ENCODE measurements at regions not wholly inside any gene's neighbourhood (a gene's known extent, or its start where the extent isn't known, plus 50 kb on each side); places are given as distances from the start of the nearest gene placed in this dataset.

DNA sequence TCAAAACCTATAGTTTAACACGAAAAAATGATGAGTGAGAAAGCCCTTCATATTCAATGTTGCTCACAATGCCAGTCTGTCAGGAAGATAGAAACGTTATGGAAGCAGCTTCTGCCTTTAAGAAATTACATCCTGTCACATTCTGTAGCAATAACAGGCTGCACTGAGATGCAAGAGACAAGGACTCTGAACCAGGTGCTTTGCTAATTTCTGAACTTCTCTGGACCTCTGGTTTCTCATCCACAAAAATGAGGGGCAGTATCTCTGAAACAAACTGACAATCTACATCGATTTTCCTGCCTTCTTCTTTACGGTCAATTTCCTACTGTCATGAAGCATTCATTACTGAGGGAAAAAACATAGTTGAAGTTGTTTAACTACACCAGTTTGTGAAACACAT is 234.0 kb downstream of the SNX13 start:
- Histone ChIP-seq H3K9me2 (ENCODE audit: insufficient read depth, low read length) (no peaks in the 10 kb centered on the region), H3K4me2 (ENCODE audit: low read length) (no peak overlapping the region), H3K36me3 (ENCODE audit: insufficient read depth, low read length) (no peaks in the 10 kb centered on the region), H3K4me3 (ENCODE audit: low read length) (no peak overlapping the region), H3K9ac (ENCODE audit: low read length) (no peak overlapping the region), H2AFZ (ENCODE audit: low read depth, low read length) (no peak overlapping the region), H3K9me3 (ENCODE audit: low read length) (no peaks in the 10 kb centered on the region), H3K79me2 (replicated peaks; ENCODE audit: insufficient read depth, low read length) (no peaks in the 10 kb centered on the region), H3K27me3 (ENCODE audit: insufficient read depth, low read depth, low read length) (no peaks in the 10 kb centered on the region), H4K20me1 (ENCODE audit: insufficient read depth) (no peaks in the 10 kb centered on the region), H3K27ac (ENCODE audit: low read length) (no peak overlapping the region), H3F3A (ENCODE audit: insufficient read depth, low read length, poor library complexity, severe bottlenecking) (no peaks in the 10 kb centered on the region)
- TF ChIP-seq EP300 (conservative IDR thresholded peaks at IDR 0.05; ENCODE audit: poor library complexity, severe bottlenecking) (peak; percentile 20), POLR2AphosphoS5 (IDR thresholded peaks at IDR 0.05) (no peak), MXI1 (conservative IDR thresholded peaks at IDR 0.05; ENCODE audit: poor library complexity, severe bottlenecking) (no peak)

DNA sequence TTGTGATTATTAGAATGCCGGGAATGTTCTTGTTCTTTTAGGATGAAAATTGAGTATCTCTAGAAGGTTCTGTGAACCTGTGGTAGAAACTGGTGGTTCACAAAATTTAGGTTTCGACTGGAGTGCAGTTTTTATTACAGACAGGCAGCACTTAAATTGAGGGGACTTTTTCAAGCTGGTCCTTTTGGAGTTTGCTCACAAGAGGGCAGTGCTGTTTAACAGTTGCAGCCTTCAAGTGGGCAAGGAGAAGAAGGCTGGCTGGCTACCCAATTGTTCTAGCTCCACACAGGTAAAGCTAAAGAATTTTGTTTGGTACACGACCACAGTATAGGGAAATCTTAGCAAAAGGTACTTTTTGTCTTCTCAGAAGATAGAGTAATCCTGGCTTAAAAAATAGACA is 233.6 kb downstream of the SNX13 start:
- Histone ChIP-seq H2AFZ (ENCODE audit: low read depth, low read length) (no peak overlapping the region), H3K36me3 (ENCODE audit: insufficient read depth, low read length) (no peaks in the 10 kb centered on the region), H3K4me3 (ENCODE audit: low read length) (no peak overlapping the region), H3K27me3 (ENCODE audit: insufficient read depth, low read depth, low read length) (no peaks in the 10 kb centered on the region), H3K9ac (ENCODE audit: low read length) (no peak overlapping the region), H3K9me2 (ENCODE audit: insufficient read depth, low read length) (no peaks in the 10 kb centered on the region), H3K27ac (ENCODE audit: low read length) (no peak overlapping the region), H4K20me1 (ENCODE audit: insufficient read depth) (no peaks in the 10 kb centered on the region), H3F3A (ENCODE audit: insufficient read depth, low read length, poor library complexity, severe bottlenecking) (no peaks in the 10 kb centered on the region), H3K4me2 (ENCODE audit: low read length) (no peak overlapping the region), H3K79me2 (replicated peaks; ENCODE audit: insufficient read depth, low read length) (no peaks in the 10 kb centered on the region), H3K9me3 (ENCODE audit: low read length) (no peaks in the 10 kb centered on the region)
- TF ChIP-seq RAD21 (conservative IDR thresholded peaks at IDR 0.05) (peak; percentile 74), SMC3 (conservative IDR thresholded peaks at IDR 0.05; ENCODE audit: poor library complexity) (peak; percentile 68), MXI1 (conservative IDR thresholded peaks at IDR 0.05; ENCODE audit: poor library complexity, severe bottlenecking) (no peak), EZH2 (IDR thresholded peaks at IDR 0.05; ENCODE audit: borderline replicate concordance, insufficient read depth, low read length, poor library complexity, severe bottlenecking) (no peak), EP300 (conservative IDR thresholded peaks at IDR 0.05; ENCODE audit: poor library complexity, severe bottlenecking) (no peak), POLR2AphosphoS5 (IDR thresholded peaks at IDR 0.05) (no peak), TAF1 (IDR thresholded peaks at IDR 0.05; ENCODE audit: low read depth) (no peak)
- TF ChIP-seq, protein P1, sequence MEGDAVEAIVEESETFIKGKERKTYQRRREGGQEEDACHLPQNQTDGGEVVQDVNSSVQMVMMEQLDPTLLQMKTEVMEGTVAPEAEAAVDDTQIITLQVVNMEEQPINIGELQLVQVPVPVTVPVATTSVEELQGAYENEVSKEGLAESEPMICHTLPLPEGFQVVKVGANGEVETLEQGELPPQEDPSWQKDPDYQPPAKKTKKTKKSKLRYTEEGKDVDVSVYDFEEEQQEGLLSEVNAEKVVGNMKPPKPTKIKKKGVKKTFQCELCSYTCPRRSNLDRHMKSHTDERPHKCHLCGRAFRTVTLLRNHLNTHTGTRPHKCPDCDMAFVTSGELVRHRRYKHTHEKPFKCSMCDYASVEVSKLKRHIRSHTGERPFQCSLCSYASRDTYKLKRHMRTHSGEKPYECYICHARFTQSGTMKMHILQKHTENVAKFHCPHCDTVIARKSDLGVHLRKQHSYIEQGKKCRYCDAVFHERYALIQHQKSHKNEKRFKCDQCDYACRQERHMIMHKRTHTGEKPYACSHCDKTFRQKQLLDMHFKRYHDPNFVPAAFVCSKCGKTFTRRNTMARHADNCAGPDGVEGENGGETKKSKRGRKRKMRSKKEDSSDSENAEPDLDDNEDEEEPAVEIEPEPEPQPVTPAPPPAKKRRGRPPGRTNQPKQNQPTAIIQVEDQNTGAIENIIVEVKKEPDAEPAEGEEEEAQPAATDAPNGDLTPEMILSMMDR (IDR thresholded peaks at IDR 0.05; ENCODE audit: poor library complexity, severe bottlenecking) = peak; percentile 66
- TF ChIP-seq, protein P2, sequence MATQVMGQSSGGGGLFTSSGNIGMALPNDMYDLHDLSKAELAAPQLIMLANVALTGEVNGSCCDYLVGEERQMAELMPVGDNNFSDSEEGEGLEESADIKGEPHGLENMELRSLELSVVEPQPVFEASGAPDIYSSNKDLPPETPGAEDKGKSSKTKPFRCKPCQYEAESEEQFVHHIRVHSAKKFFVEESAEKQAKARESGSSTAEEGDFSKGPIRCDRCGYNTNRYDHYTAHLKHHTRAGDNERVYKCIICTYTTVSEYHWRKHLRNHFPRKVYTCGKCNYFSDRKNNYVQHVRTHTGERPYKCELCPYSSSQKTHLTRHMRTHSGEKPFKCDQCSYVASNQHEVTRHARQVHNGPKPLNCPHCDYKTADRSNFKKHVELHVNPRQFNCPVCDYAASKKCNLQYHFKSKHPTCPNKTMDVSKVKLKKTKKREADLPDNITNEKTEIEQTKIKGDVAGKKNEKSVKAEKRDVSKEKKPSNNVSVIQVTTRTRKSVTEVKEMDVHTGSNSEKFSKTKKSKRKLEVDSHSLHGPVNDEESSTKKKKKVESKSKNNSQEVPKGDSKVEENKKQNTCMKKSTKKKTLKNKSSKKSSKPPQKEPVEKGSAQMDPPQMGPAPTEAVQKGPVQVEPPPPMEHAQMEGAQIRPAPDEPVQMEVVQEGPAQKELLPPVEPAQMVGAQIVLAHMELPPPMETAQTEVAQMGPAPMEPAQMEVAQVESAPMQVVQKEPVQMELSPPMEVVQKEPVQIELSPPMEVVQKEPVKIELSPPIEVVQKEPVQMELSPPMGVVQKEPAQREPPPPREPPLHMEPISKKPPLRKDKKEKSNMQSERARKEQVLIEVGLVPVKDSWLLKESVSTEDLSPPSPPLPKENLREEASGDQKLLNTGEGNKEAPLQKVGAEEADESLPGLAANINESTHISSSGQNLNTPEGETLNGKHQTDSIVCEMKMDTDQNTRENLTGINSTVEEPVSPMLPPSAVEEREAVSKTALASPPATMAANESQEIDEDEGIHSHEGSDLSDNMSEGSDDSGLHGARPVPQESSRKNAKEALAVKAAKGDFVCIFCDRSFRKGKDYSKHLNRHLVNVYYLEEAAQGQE (IDR thresholded peaks at IDR 0.05; ENCODE audit: borderline replicate concordance) = no peak

DNA sequence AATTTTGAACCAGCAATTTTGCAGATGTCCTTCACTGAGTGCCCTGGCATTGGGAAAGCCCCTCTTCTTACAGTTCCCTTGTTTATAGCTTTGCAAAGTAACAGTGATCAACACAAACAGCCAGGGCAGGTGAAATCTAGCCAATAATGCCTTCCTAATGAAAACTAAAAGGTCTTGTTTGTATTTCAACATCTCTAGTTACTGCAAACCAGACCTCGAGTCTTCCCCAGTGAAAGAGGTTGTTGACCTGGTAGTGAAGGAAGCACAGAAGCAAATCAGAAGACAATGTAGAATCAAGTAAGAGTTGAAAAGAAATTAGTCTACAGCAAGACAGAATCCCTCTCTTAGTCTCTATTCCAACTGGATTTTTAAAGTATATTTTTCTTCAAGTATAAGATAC is 231.2 kb downstream of the SNX13 start:
- H3K36me3 ChIP-seq (ENCODE audit: insufficient read depth, low read length) = no peaks in the 10 kb centered on the region
- H3K79me2 ChIP-seq (replicated peaks; ENCODE audit: insufficient read depth, low read length) = no peaks in the 10 kb centered on the region
- no peak overlapping the region for H3K4me3 ChIP-seq (ENCODE audit: low read length)
- TF ChIP-seq EZH2 (IDR thresholded peaks at IDR 0.05; ENCODE audit: borderline replicate concordance, insufficient read depth, low read length, poor library complexity, severe bottlenecking) (no peak), TAF1 (IDR thresholded peaks at IDR 0.05; ENCODE audit: low read depth) (no peak), SMC3 (conservative IDR thresholded peaks at IDR 0.05; ENCODE audit: poor library complexity) (no peak), POLR2AphosphoS5 (IDR thresholded peaks at IDR 0.05) (no peak), EP300 (conservative IDR thresholded peaks at IDR 0.05; ENCODE audit: poor library complexity, severe bottlenecking) (no peak), MXI1 (conservative IDR thresholded peaks at IDR 0.05; ENCODE audit: poor library complexity, severe bottlenecking) (no peak), RAD21 (conservative IDR thresholded peaks at IDR 0.05) (no peak)
- TF ChIP-seq, protein P2 (IDR thresholded peaks at IDR 0.05; ENCODE audit: borderline replicate concordance) = no peak
- TF ChIP-seq, protein P1 (IDR thresholded peaks at IDR 0.05; ENCODE audit: poor library complexity, severe bottlenecking) = no peak
- H3K9me2 ChIP-seq (ENCODE audit: insufficient read depth, low read length) = no peaks in the 10 kb centered on the region
- H2AFZ ChIP-seq (ENCODE audit: low read depth, low read length) = no peak overlapping the region
- no peaks in the 10 kb centered on the region for H3K9me3 ChIP-seq (ENCODE audit: low read length)
- H3F3A ChIP-seq (ENCODE audit: insufficient read depth, low read length, poor library complexity, severe bottlenecking) = no peaks in the 10 kb centered on the region
- H3K27me3 ChIP-seq (ENCODE audit: insufficient read depth, low read depth, low read length) = no peaks in the 10 kb centered on the region
- no peak overlapping the region for H3K27ac ChIP-seq (ENCODE audit: low read length)
- no peak overlapping the region for H3K4me2 ChIP-seq (ENCODE audit: low read length)
- H4K20me1 ChIP-seq (ENCODE audit: insufficient read depth) = no peaks in the 10 kb centered on the region
- H3K9ac ChIP-seq (ENCODE audit: low read length) = no peak overlapping the region
